ENCODE measurements at regions not wholly inside any gene's neighbourhood (a gene's known extent, or its start where the extent isn't known, plus 50 kb on each side); places are given as distances from the start of the nearest gene placed in this dataset.

DNA sequence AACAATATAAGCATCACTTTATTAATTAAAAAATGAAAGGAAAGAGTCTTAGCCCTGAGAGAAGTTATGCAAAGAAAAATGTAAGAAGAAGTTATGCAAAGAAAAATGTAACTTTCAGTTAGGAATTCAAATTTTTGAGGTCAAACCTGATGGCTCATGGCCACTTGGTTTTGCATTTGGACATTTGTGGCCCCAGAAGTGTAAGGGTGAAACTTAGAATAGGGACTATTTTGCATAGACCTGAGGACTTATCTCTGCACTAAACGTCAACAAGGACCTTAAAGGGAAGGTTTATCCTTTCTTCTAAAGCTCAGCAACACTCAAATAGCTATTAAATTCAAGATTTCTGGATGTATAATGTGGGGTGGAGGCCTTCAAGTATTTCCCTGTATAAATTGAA, 724.5 kb upstream of the POT1 start:
- DNase-seq, result no peak

DNA sequence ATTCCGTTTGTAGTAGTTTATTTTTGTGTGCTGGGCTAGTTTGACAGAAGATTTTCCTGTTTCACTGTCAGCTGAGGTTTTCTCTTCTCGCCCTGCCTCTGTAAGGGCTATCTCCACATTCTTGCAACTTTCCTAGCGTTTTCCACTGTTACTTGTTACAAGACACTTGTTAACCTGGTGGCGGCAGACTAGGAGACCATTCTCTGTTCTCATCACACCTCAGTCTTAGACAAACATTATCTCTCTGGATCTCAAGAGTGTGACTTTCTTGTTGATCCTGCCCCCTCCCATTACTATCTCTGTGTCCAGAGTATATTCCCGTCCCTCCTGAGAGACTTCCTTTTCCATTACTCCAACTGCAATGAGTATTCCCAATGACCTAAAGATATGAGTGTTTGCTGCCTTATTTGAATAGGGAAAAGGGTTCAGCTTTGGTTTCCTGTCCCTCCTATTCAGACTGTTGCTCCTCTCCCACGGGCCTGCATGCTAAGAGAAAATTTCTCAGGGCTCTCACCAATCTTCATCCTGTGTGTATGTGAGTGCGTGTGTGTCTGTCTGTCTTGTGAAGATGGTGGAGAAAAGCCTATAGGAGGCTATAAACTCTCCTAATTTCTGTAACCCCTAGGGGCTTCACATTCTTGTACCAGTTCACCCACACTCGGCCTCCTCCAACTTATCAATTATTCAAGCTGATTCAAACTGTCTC, 722.4 kb upstream of the POT1 start:
- no peak for DNase-seq

DNA sequence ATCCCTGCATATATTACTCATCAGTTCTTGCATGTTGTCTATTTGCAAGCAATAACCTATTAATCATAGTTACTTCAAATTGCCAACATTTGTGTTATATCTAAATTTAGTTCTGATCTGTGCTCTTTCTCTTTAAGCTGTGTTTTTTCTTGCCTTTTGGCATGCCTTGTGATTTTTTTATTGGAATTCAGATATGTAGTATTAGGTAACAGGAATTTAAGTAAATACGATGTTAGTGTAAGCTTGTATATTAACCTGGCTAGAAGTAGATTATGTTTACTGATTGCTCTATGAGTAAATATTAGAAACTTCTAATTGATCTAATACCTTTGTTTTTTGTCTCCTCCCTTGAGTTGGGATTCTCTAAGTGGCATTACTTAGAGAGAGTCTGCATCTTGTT, 718.9 kb upstream of the POT1 start:
- no peak for DNase-seq

GRCh38 chr7:125645770-125646169, 716.1 kb upstream of the POT1 start:
- DNase-seq, result no peak

- no peak for DNase-seq
Observed at GRCh38 chr7:125644109-125644508, 714.5 kb upstream of the POT1 start.

GRCh38 chr7:125643302-125643701, 713.7 kb upstream of the POT1 start:
- DNase-seq, result no peak

DNA sequence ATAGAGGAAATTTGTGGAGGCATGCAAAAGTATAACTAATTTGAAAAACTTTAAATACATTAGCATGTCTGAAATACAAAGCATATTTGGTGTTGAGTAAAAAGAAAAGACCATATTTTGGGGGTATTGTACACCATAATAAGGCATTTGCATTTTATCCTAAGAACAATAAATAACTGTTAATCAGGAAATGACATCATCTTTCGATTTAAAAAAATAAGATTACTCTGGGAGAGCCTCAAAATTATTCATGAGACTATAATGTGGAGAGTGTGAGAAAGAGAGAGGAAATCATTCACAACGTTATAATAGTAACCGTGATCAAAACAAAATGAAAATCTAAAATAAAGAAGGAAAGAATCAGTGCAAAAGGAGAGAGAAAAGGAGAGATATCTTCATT, 712.3 kb upstream of the POT1 start:
- no peak for DNase-seq

DNA sequence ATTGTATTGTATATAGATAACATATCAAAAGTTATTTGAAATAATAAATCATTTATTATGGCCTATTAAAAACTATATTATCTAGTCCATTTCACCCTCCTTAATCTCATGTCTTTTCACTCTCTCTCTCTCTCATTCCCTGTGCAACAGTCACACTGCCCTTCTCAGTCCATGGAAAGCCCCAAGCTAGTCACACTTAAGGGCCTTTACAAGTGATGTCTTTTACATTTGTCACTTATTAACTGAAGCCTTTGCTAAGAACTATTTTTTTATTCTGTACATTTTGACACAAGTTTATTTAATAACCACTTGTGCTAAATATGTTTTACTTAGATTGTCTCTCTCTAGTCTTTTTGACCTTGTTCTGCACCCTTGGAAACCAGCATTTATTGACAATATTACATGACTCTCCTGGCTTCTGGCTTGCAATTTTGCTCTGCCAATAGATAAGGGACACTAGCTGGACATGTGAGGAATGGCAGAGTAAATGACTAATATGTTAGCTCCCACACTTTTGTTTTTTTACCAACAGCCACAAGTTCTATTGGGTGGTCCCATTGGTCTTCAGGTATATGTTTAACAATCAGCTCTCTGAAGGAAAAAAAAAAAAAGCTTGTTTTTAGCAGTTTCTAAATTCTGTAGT, 706.8 kb upstream of the POT1 start:
- DNase-seq, result no peak

GRCh38 chr7:125618516-125618915, 688.9 kb upstream of the POT1 start:
- DNase-seq, result peak; percentile 23

- no peak for DNase-seq
Observed at GRCh38 chr7:125611582-125611981, 682.0 kb upstream of the POT1 start.

- DNase-seq, result no peak
Observed at GRCh38 chr7:125606671-125607070, 677.0 kb upstream of the POT1 start.

- no peak for DNase-seq
Observed at GRCh38 chr7:125605241-125605640, 675.6 kb upstream of the POT1 start.

GRCh38 chr7:125602441-125602840, 672.8 kb upstream of the POT1 start:
- DNase-seq, result no peak

- no peak for DNase-seq
Observed at GRCh38 chr7:125599387-125599786, 669.8 kb upstream of the POT1 start.

GRCh38 chr7:125592331-125592730, 662.7 kb upstream of the POT1 start:
- no peak for DNase-seq

DNA sequence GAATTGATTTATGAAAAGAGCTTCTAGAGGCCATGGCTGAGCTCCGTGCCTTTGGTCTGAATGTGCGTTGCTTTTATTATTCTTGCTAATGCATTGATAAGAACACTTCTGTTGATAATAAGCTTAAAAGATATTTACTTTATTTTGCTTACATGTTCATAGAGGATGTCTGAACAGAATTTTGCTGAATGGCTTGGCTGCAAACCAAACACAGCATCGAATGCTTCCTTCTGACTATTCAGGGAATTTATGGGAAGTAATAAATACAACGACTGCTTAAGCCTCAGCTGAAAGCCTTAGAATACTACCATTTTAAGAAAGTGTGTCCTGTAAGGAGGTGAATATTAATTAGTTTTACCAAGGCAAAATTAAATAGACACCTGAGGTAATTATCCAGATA, 643.5 kb upstream of the POT1 start:
- no peak for DNase-seq

DNA sequence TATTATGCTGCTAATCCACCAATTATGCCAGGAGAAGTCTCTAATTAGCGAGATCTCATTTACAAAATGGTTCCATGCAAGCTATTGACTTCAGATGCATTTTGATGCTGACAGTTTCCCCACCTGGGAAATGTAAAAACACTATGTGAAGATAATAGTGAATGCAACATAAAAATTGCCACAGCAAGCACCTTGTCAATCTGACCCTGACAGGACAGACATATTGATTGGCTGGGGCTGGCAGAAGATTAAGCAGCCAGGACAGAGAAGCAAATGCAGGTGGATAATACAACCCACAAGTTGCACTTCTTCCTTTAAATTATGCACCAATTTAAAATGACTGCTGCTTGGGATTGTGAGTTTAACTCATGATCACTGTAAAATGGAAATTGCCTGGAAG, 642.8 kb upstream of the POT1 start:
- no peak for DNase-seq

DNA sequence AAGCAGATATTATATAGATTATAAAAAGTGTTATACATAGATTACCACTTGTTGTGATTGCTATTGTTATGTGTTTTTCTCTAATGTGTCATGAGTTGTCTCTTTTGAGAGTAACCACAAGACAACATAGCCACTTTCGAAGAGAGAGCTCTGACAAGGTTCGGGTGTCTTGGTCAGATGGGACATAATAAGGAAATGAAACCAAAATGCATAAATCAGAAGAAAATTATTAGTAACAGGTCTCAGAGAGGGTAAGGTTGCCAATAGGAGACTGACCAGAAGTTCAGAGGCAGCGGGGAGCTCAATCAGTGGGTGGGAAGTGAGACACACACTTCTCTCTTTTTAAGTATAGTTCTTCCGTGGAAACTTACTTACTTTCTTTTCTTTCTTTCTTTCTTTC, 639.2 kb upstream of the POT1 start:
- no peak for DNase-seq

DNA sequence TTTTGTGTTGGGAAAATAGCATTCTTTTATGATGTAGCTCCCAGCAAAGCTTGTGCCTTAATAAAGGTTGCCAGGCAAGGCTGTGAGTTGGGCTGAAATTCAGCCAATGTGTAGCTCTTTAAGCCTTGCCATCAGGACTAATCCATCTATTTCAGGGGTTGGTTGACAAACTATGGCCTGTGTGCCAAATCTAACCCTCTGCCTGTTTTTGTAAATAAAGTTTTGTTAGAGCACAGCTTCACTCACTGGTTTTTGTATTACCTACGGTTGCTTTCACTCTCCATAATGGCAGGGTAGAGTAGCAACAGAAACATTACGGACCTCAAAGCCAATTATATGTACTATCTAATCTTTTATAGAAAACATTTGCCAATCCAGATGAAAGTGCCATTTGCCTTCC, 638.1 kb upstream of the POT1 start:
- DNase-seq, result no peak

GRCh38 chr7:125563964-125564529, 634.4 kb upstream of the POT1 start:
- no peak for DNase-seq

GRCh38 chr7:125563557-125563956, 633.9 kb upstream of the POT1 start:
- no peak for DNase-seq

DNA sequence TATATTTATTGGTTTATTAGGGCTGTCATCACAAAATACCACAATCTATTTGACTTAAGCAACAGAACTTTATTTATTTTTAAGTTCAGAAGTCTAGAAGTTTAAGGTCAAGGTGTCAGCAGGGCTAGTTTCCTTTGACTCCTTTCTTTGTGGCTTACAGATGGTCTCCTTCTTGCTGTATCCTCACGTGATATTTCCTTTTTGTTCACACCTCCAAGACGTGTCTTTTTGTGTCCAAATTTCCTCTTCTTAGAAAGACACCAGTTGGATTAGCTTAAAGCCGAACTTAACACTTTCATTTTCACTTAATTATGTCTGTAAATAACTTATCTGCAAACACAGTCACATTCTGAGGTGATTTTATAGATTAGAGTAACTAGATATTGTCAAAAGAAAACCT, 631.4 kb upstream of the POT1 start:
- DNase-seq, result no peak

DNA sequence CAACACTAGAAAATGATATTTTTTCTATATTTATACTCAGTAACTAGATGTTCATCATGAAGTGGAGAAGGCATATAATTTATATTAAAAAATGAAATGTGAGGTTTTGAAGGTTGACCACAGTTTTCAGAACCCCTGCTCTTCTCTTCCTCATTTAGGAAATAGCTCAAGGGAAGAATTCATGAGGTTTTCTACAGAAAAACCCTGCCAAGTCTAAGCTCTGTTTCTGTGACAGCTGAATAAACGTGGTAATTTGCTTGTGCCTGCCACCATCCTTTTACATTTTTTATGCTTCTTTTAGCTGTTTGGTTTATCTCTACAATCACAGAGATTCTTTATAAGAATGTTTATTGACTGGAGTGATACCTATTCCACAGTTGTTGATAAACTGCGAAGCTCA, 630.3 kb upstream of the POT1 start:
- no peak for DNase-seq

GRCh38 chr7:125555916-125556315, 626.3 kb upstream of the POT1 start:
- DNase-seq, result no peak

DNA sequence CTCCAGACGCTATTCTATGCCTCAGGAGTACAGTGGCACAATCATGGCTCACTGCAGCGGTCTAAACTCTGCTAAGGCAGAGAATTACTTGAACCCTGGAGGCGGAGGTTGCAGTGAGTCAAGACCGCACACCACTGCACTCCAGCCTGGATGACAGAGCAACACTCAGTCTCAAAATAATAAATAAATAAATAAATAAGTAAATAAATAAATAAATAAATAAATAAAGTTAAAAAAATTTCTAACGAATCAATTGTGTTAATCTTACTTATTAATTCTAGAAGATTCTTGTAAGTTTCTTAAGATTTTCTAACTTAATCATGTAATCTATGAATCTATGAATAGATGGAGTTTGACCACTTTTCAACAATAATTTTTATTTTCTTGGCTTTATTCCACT, 621.4 kb upstream of the POT1 start:
- no peak for DNase-seq

Measured in right hindlimb (tissue), 1 donor.